AG09309 (cell line): ENCODE measurements at regions not wholly inside any gene's neighbourhood (a gene's known extent, or its start where the extent isn't known, plus 50 kb on each side); places are given as distances from the start of the nearest gene placed in this dataset.

Source experiments
- DNase-seq: peaks from one replicate; pipeline ENCODE4 v3.0.0-alpha.2; 2010; ENCODE audit warnings: low read depth
- H3K4me3 ChIP-seq: 2 replicates; pipeline ENCODE4 v1.5.1; 2011; ENCODE audit warnings: mild to moderate bottlenecking, low read depth, low read length, moderate library complexity; ENCODE audit not compliant: control insufficient read depth
- CTCF ChIP-seq: IDR thresholded peaks from 2 replicates; pipeline ENCODE4 v1.5.1; 2011; ENCODE audit warnings: mild to moderate bottlenecking, low read depth, low read length, inconsistent platforms; ENCODE audit not compliant: insufficient read depth, control insufficient read depth; ENCODE audit errors: missing control alignments

- TF ChIP-seq CTCF, result no peak
- H3K4me3 ChIP-seq, result no peak overlapping the region
- DNase-seq, result no peak
Observed at GRCh38 chr1:185376840-185377635, 60.0 kb upstream of the IVNS1ABP start.

- H3K4me3 ChIP-seq, result no peak overlapping the region
- no peak for DNase-seq
- no peak for TF ChIP-seq CTCF
Observed at GRCh38 chr1:185376288-185376687, 59.2 kb upstream of the IVNS1ABP start.

- DNase-seq, result no peak
- TF ChIP-seq CTCF, result no peak
- no peak overlapping the region for H3K4me3 ChIP-seq
Observed at GRCh38 chr1:185375583-185375982, 58.5 kb upstream of the IVNS1ABP start.

GRCh38 chr1:185373813-185374529, 56.9 kb upstream of the IVNS1ABP start:
- no peak for DNase-seq
- no peak for TF ChIP-seq CTCF
- H3K4me3 ChIP-seq, result no peak overlapping the region

GRCh38 chr1:185369786-185370185, 52.7 kb upstream of the IVNS1ABP start:
- no peak for TF ChIP-seq CTCF
- no peak overlapping the region for H3K4me3 ChIP-seq
- DNase-seq, result no peak

- no peak for TF ChIP-seq CTCF
- no peak for DNase-seq
- no peak overlapping the region for H3K4me3 ChIP-seq
Observed at GRCh38 chr1:185368913-185369491, 52.0 kb upstream of the IVNS1ABP start.
